ENCODE measurements at regions not wholly inside any gene's neighbourhood (a gene's known extent, or its start where the extent isn't known, plus 50 kb on each side); places are given as distances from the start of the nearest gene placed in this dataset.
"Not testable (repeated sequence)": the region's sequence is repeated elsewhere in the genome, so short reads cannot be mapped to it uniquely, and the experiment has no call there.

DNA sequence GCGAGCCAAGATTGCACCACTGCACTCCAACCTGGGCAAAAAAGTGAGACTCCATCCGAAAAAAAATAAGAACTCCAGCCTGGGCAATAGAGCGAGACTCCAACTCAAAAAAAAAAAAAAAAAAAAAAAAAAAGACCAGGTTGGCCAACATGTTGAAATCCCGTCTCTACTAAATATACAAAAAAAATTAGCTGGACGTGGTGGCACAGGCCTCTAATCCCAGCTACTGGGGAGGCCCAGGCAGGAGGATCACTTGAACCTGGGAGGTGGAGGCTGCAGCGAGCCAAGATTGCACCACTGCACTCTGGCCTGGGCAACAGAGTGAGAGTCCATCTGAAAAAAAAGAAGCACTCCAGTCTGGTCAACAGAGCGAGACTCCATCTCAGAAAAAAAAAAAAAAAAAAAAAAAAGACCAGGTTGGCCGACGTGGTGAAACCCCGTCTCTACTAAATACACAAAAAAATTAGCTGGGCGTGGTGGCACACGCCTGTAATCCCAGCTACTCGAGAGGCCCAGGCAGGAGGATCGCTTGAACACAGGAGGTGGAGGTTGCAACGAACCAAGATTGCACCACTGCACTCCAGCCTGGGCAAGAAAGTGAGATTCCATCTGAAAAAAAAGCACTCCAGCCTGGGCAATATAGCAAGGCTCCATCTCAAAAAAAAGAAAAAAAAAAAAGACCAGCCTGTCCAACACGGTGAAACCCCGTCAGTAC lies 1603.7 kb downstream of the RPIA start:
- H3K4me1 ChIP-seq (ENCODE audit: insufficient read depth, insufficient read length); H3K36me3 ChIP-seq (ENCODE audit: insufficient read depth, insufficient read length, low read length); DNase-seq (ENCODE audit: low read depth, low spot score); H3K4me3 ChIP-seq (ENCODE audit: insufficient read length, low read depth); H3K27me3 ChIP-seq (ENCODE audit: insufficient read depth, insufficient read length); H3K9me3 ChIP-seq (ENCODE audit: insufficient read depth, low read length); H3K9ac ChIP-seq (ENCODE audit: insufficient read length, low read depth): not testable (repeated sequence)

DNA sequence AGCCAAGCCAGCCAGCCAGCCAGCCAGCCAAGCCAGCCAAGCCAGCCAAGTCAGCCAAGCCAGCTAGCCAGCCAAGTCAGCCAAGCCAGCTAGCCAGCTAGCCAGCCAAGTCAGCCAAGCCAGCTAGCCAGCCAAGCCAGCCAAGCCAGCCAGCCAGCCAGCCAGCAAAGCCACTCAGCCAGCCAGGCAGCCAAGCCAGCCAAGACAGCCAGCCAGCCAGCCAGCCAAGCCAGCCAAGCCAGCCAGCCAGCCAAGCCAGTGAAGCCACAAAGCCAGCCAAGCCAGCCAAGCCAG lies 1605.0 kb downstream of the RPIA start:
- H3K27me3 ChIP-seq (ENCODE audit: insufficient read depth, insufficient read length); H3K4me3 ChIP-seq (ENCODE audit: insufficient read length, low read depth); DNase-seq (ENCODE audit: low read depth, low spot score); H3K36me3 ChIP-seq (ENCODE audit: insufficient read depth, insufficient read length, low read length); H3K9ac ChIP-seq (ENCODE audit: insufficient read length, low read depth); H3K4me1 ChIP-seq (ENCODE audit: insufficient read depth, insufficient read length); H3K9me3 ChIP-seq (ENCODE audit: insufficient read depth, low read length): not testable (repeated sequence)

DNA sequence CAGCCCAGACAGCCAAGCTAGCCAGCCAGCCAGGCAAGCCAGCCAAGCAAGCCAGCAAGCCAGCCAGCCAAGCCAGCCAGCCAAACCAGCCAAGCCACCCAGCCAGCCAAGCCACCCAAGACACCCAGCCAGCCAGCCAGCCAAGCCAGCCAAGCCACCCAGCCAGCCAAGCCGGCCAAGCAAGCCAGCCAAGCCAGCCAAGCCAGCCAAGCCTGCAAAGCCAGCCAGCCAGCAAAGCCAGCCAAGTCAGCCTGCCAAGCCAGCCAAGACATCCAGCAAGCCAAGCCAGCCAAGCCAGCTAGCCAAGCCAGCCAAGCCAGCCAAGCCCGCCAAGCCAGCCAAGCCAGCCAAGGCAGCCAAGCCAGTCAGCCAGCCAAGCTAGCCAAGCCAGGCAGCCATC lies 1606.2 kb downstream of the RPIA start:
- H3K4me3 ChIP-seq (ENCODE audit: insufficient read length, low read depth); H3K36me3 ChIP-seq (ENCODE audit: insufficient read depth, insufficient read length, low read length); DNase-seq (ENCODE audit: low read depth, low spot score); H3K4me1 ChIP-seq (ENCODE audit: insufficient read depth, insufficient read length); H3K9me3 ChIP-seq (ENCODE audit: insufficient read depth, low read length); H3K27me3 ChIP-seq (ENCODE audit: insufficient read depth, insufficient read length); H3K9ac ChIP-seq (ENCODE audit: insufficient read length, low read depth): not testable (repeated sequence)

DNA sequence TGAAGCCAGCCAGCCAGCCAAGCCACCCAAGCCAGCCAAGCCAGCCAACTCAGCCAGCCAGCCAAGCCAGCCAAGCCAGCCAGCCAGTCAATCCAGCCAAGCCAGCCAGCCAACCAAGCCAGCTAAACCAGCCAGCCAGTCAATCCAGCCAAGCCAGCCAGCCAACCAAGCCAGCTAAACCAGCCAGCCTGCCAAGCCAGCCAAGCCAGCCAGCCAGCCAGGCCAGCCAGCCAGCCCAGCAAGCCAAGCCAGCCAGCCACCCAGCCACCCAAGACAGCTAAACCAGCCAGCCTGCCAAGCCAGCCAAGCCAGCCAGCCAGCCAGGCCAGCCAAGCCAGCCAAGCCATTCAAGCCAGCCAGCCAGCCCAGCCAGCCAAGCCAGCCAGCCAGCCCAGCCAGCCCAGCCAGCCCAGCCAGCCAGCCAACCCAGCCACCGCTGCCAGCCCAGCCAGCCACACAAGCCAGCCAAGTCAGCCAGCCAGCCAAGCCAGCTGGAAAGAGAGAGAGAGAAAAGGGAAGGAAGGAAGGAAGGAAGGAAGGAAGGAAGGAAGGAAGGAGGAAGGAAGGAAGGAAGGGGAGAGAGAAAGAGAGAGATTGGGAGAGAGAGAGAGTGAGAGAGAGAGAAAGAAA lies 1606.8 kb downstream of the RPIA start:
- not testable (repeated sequence) for H3K9me3 ChIP-seq (ENCODE audit: insufficient read depth, low read length); H3K27me3 ChIP-seq (ENCODE audit: insufficient read depth, insufficient read length); H3K9ac ChIP-seq (ENCODE audit: insufficient read length, low read depth); H3K36me3 ChIP-seq (ENCODE audit: insufficient read depth, insufficient read length, low read length); H3K4me1 ChIP-seq (ENCODE audit: insufficient read depth, insufficient read length); H3K4me3 ChIP-seq (ENCODE audit: insufficient read length, low read depth); DNase-seq (ENCODE audit: low read depth, low spot score)

DNA sequence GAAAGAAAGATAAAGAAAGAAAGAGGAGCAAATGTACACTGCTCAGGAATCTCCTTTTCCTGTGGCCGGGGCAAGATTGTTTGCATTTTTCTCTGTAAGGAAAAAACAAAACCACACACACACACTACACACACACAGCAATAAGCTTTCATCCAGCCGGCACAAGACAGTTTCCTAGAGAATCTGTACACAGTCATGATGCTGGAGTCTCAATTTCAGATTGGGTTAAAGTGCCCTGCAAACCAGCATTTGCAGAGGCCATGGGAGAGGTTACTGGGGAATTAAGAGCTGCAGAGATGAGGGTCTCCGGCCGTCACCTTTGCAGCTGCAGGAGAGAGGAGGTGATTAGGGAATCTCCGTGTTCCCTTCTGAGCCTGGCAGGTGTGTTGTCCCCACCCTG lies 1607.5 kb downstream of the RPIA start:
- H3K4me1 ChIP-seq (ENCODE audit: insufficient read depth, insufficient read length); H3K27me3 ChIP-seq (ENCODE audit: insufficient read depth, insufficient read length); H3K36me3 ChIP-seq (ENCODE audit: insufficient read depth, insufficient read length, low read length); H3K9me3 ChIP-seq (ENCODE audit: insufficient read depth, low read length); H3K9ac ChIP-seq (ENCODE audit: insufficient read length, low read depth); H3K4me3 ChIP-seq (ENCODE audit: insufficient read length, low read depth); DNase-seq (ENCODE audit: low read depth, low spot score): not testable (repeated sequence)

DNA sequence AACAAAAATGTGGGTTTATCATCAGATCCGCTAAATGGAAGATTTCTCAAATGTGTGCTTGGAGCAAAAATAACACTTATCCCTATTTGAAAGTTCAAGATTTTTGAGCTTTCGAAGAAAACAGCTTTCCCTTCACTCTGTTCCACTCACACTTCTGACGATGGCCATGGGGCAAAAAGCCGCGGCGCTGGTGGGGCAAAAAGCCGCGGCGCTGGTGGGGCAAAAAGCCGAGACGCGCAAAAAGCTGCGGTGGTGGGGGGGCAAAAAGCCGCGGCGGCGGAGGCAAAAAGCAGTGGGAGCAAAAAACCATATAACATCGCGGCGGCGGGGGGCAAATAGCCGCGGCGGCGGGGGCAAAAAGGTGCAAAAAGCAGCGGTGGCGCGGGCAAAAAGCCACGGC lies 1631.5 kb downstream of the RPIA start:
- not testable (repeated sequence) for DNase-seq (ENCODE audit: low read depth, low spot score); H3K4me3 ChIP-seq (ENCODE audit: insufficient read length, low read depth); H3K9me3 ChIP-seq (ENCODE audit: insufficient read depth, low read length); H3K4me1 ChIP-seq (ENCODE audit: insufficient read depth, insufficient read length); H3K36me3 ChIP-seq (ENCODE audit: insufficient read depth, insufficient read length, low read length); H3K9ac ChIP-seq (ENCODE audit: insufficient read length, low read depth); H3K27me3 ChIP-seq (ENCODE audit: insufficient read depth, insufficient read length)

DNA sequence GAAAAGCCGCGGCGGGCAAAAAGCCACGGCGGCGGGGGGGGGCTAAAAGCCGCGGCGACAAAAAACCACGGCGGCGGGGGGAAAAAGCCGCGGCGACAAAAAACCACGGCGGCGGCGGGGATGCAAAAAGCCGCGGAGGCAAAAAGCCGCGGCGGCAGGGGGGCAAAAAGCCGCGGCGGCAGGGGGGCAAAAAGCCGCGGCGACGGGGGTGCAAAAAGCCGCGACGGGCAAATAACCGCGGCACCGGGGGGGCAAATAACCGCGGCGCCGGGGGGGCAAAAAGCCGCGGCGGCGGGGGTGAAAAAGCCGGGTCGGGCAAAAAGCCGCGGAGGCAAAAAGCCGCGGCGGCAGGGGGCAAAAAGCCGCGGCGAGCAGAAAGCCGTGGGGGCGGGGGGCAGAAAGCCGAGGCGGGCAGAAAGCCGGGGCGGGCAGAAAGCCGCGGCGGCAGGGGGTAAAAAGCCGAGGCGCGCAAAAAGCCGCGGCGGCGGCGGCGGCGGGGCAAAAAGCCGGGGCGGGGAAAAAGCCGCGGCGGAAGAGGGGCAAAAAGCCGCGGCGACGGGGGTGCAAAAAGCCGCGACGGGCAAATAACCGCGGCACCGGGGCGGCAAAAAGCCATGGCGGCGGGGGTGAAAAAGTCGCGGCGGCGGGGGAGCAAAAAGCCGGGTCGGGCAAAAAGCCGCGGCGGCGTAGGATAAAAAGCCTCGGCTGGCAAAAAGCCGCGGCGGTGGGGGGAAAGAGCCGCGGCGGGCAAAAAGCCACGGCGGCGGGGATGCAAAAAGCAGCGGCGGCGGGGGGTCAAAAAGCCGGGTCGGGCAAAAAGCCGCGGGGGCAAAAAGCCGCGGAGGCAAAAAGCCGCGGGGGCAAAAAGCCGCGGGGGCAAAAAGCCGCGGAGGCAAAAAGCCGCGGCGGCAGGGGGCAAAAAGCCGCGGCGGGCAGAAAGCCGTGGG lies 1632.4 kb downstream of the RPIA start:
- not testable (repeated sequence) for DNase-seq (ENCODE audit: low read depth, low spot score)

DNA sequence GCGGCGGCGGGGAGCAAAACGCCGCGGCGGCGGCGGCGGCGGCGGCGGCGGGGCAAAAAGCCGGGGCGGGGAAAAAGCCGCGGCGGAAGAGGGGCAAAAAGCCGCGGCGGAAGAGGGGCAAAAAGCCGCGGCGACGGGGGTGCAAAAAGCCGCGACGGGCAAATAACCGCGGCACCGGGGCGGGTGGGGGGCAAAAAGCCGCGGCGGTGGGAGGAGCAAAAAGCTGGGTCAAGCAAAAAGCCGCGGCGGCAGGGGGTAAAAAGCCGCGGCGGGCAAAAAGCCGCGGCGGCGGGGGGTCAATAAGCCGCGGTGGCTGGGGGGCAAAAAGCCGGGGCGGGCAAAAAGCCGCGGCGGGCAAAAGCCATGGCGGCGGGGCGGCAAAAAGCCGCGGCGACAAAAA lies 1633.2 kb downstream of the RPIA start:
- DNase-seq (ENCODE audit: low read depth, low spot score); H3K36me3 ChIP-seq (ENCODE audit: insufficient read depth, insufficient read length, low read length); H3K4me1 ChIP-seq (ENCODE audit: insufficient read depth, insufficient read length); H3K27me3 ChIP-seq (ENCODE audit: insufficient read depth, insufficient read length); H3K9me3 ChIP-seq (ENCODE audit: insufficient read depth, low read length); H3K4me3 ChIP-seq (ENCODE audit: insufficient read length, low read depth); H3K9ac ChIP-seq (ENCODE audit: insufficient read length, low read depth): not testable (repeated sequence)

More for the DNA sequence above, 1632.4 kb downstream of the RPIA start:
- H3K4me1 ChIP-seq (ENCODE audit: insufficient read depth, insufficient read length); H3K36me3 ChIP-seq (ENCODE audit: insufficient read depth, insufficient read length, low read length); H3K27me3 ChIP-seq (ENCODE audit: insufficient read depth, insufficient read length); H3K9me3 ChIP-seq (ENCODE audit: insufficient read depth, low read length); H3K4me3 ChIP-seq (ENCODE audit: insufficient read length, low read depth); H3K9ac ChIP-seq (ENCODE audit: insufficient read length, low read depth): not testable (repeated sequence)

DNA sequence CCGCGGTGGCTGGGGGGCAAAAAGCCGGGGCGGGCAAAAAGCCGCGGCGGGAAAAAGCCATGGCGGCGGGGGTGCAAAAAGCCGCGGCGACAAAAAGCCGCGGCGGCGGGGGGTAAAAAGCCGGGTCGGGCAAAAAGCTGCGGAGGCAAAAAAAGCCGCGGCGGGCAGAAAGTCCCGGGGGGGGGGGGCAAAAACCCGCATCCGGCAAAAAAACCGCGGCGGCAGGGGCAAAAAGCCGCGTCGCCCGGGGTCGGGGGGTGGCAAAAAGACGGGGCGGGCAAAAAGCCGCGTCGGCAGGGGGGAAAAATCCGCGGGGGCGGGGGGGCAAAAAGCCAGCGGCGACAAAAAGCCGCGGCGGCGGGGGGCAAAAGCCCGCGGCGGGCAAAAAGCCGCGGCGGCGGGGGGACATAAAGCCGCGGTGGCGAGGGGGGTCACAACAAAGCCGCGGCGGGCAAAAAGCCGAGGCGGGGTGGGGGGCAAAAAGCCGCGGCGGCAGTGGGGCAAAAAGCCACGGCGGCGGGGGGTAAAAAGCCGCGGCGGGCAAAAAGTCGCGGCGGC lies 1634.4 kb downstream of the RPIA start:
- H3K9ac ChIP-seq (ENCODE audit: insufficient read length, low read depth); DNase-seq (ENCODE audit: low read depth, low spot score); H3K4me3 ChIP-seq (ENCODE audit: insufficient read length, low read depth); H3K27me3 ChIP-seq (ENCODE audit: insufficient read depth, insufficient read length); H3K4me1 ChIP-seq (ENCODE audit: insufficient read depth, insufficient read length); H3K36me3 ChIP-seq (ENCODE audit: insufficient read depth, insufficient read length, low read length); H3K9me3 ChIP-seq (ENCODE audit: insufficient read depth, low read length): not testable (repeated sequence)

DNA sequence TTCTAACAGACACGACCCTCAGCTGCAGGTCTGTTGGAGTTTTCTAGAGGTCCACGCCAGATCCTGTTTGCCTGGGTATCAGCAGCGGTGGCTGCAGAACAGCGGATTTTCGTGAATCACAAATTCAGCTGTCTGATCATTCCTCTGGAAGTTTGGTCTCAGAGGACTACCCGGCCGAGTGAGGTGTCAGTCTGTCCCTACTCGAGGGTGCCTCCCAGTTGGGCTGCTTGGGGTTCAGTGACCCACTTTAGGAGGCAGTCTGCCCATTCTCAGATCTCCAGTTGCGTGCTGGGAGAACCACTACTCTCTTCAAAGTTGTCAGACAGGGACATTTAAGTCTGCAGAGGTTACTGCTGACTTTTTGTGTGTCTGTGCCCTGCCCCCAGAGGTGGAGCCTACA lies 1664.1 kb downstream of the RPIA start:
- H3K36me3 ChIP-seq (ENCODE audit: insufficient read depth, insufficient read length, low read length); H3K9me3 ChIP-seq (ENCODE audit: insufficient read depth, low read length); H3K9ac ChIP-seq (ENCODE audit: insufficient read length, low read depth); DNase-seq (ENCODE audit: low read depth, low spot score); H3K4me1 ChIP-seq (ENCODE audit: insufficient read depth, insufficient read length); H3K4me3 ChIP-seq (ENCODE audit: insufficient read length, low read depth): not testable (repeated sequence)
- H3K27me3 ChIP-seq (ENCODE audit: insufficient read depth, insufficient read length): peaks cover 10% of the 10 kb centered on the region

DNA sequence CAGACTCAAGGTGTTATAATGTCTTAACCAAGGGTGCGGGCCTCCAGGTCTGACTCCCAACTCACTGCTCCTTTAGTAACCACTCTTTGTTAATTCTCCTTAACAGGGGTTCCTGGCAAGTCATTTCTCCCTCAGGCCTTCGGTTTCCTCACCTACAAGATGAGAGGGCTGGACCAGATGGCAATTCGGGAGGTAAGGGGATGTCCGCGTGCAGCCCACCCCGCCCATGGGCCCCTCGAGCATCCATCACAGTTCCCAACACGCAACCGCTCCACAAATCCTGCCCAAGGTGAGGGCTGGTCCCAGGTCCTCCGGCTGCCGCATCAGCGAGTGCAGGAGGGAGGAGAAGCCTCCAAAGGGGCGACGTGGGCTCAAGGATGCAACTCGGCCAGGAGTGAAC lies 1667.9 kb downstream of the RPIA start:
- H3K9me3 ChIP-seq (ENCODE audit: insufficient read depth, low read length); H3K4me1 ChIP-seq (ENCODE audit: insufficient read depth, insufficient read length); H3K9ac ChIP-seq (ENCODE audit: insufficient read length, low read depth); H3K36me3 ChIP-seq (ENCODE audit: insufficient read depth, insufficient read length, low read length); DNase-seq (ENCODE audit: low read depth, low spot score); H3K4me3 ChIP-seq (ENCODE audit: insufficient read length, low read depth): not testable (repeated sequence)
- peaks cover 13% of the 10 kb centered on the region for H3K27me3 ChIP-seq (ENCODE audit: insufficient read depth, insufficient read length)

All from NT2/D1 (cell line).